Lung (tissue), 11 donors: ENCODE measurements at regions not wholly inside any gene's neighbourhood (a gene's known extent, or its start where the extent isn't known, plus 50 kb on each side); places are given as distances from the start of the nearest gene placed in this dataset.

Experiments
- ATAC-seq: fragments of 200-7000 bp; cut with Tn5 transposase; one replicate; pipeline ENCODE4 v1.9.1; 2020; ENCODE audit warnings: moderate number of reproducible peaks; ENCODE audit not compliant: insufficient read depth, low FRiP score
- DNase-seq, 3 donors: peaks; one replicate each; pipeline ENCODE4 v3.0.0-alpha.2; 2013 to 2017
- H3K27ac ChIP-seq, 2 donors: one replicate each; pipeline ENCODE4 v1.5.1; 2013; ENCODE audit warnings: mild to moderate bottlenecking in 2 of 2, moderate library complexity in 2 of 2, control low read depth in 1 of 2, inconsistent platforms in 1 of 2, low read depth in 1 of 2, low read length in 1 of 2
- H3K27me3 ChIP-seq, 3 donors: one replicate each; pipeline ENCODE4 v1.5.1; 2013; ENCODE audit warnings: low read length in 2 of 3; ENCODE audit not compliant: control insufficient read depth in 3 of 3, insufficient read depth in 3 of 3
- H3K36me3 ChIP-seq, 4 donors: one replicate each; pipeline ENCODE4 v1.5.1; 2013; ENCODE audit warnings: low read length in 4 of 4, mild to moderate bottlenecking in 1 of 4, moderate library complexity in 1 of 4; ENCODE audit not compliant: control insufficient read depth in 4 of 4, insufficient read depth in 4 of 4
- H3K4me1 ChIP-seq, 5 donors: one replicate each; pipeline ENCODE4 v1.5.1; 2013; ENCODE audit warnings: low read length in 5 of 5, mild to moderate bottlenecking in 2 of 5, moderate library complexity in 1 of 5; ENCODE audit not compliant: control insufficient read depth in 5 of 5, insufficient read depth in 5 of 5
- H3K4me3 ChIP-seq: one replicate; pipeline ENCODE4 v1.5.1; 2013; ENCODE audit warnings: mild to moderate bottlenecking, control low read depth, moderate library complexity
- H3K9ac ChIP-seq, 2 donors: one replicate each; pipeline ENCODE4 v1.5.1; 2013; ENCODE audit warnings: low read length in 2 of 2, control low read depth in 1 of 2; ENCODE audit not compliant: insufficient read depth in 1 of 2
- H3K9me3 ChIP-seq, 4 donors: one replicate each; pipeline ENCODE4 v1.5.1; 2013; ENCODE audit warnings: low read length in 3 of 4, mild to moderate bottlenecking in 1 of 4, moderate library complexity in 1 of 4; ENCODE audit not compliant: control insufficient read depth in 4 of 4, insufficient read depth in 3 of 4
- CTCF ChIP-seq: IDR thresholded peaks from 2 replicates; pipeline ENCODE4 v1.5.1; 2012; ENCODE audit warnings: mild to moderate bottlenecking; ENCODE audit errors: control extremely low read depth, extremely low read depth
- WGBS, 2 donors: extraction: QIAGEN DNeasy Blood & Tissue Kit; methylation state at CpG; one replicate each; pipeline ENCODE4 v1.1.7; 2013; 5-methylcytosine and 5-hydroxymethylcytosine counted together
- donor health status: control.
- donor health status: control.
- donor health status: Bipolar disorder and iron deficiency.
- donor health status: healthy.
- donor health status: DM: yes; HTN: yes; CAD: no.

GRCh38 chr17:71655542-71655941 lies 465.3 kb upstream of the SOX9 start:
- H3K27ac ChIP-seq: no peak overlapping the region
- no peak for ATAC-seq
- no peaks in the 10 kb centered on the region for H3K4me1 ChIP-seq
- H3K9ac ChIP-seq: no peak overlapping the region
- DNase-seq: no peak
- no peak overlapping the region for H3K4me3 ChIP-seq
- no peaks in the 10 kb centered on the region for H3K36me3 ChIP-seq
- no peak for TF ChIP-seq CTCF
- H3K27me3 ChIP-seq: no peaks in the 10 kb centered on the region
- H3K9me3 ChIP-seq: no peaks in the 10 kb centered on the region

DNA sequence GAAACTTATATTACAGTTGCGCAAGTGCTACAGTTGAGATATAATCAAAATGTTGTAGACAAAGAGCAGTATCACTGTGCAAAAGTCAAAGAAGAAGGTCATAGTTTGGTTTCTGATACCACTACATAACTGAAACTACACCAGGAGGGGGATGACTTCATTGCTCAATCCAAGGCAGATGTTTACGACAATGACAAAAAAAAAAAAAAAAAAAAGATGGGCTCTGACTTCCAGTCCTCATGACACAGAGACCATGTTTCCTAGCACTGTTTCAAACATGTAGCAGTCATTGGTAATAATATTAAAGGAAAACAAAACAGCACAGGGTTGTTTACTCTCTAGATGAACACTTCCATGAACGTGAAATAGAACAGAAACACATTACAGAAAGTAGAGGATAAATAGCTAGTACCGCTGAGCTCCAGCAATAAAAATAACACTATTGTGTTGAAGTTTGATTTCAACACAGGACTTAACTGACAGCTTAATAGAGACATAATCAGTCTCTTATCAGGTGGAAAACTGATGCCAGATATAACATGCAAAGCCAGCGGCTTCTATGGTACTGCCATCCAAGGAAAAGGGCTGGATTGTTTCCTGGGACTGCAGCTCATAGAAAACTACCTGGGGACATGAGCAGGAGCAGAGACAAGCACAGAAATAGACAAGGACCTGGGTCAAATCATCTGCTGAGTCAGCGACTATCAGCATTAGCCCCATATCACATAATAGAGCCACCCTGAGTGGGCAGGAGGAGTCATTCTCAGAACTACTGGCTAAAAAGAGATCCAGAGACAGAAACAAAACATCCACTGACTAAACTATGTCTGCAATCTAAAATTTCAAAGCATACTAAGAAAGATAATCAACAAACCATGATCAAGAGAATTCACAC lies 463.6 kb upstream of the SOX9 start:
- Histone ChIP-seq H3K36me3 (no peaks in the 10 kb centered on the region), H3K4me3 (no peak overlapping the region), H3K27ac (no peak overlapping the region), H3K9me3 (no peaks in the 10 kb centered on the region), H3K9ac (no peak overlapping the region), H3K27me3 (no peaks in the 10 kb centered on the region), H3K4me1 (no peaks in the 10 kb centered on the region)
- ATAC-seq (no peak), DNase-seq (no peak)
- WGBS, 2 donors: 86 to 91% methylated on average over 6 of the region's 6 CpGs
- TF ChIP-seq CTCF: no peak

GRCh38 chr17:71658996-71659395 lies 461.8 kb upstream of the SOX9 start:
- no peak overlapping the region for H3K4me3 ChIP-seq
- H3K27ac ChIP-seq: no peak overlapping the region
- no peak for ATAC-seq
- no peak for DNase-seq
- no peaks in the 10 kb centered on the region for H3K9me3 ChIP-seq
- no peak overlapping the region for H3K9ac ChIP-seq
- 88 to 89% methylated on average over 9 of the region's 9 CpGs for WGBS, 2 donors
- no peaks in the 10 kb centered on the region for H3K27me3 ChIP-seq
- H3K36me3 ChIP-seq: no peaks in the 10 kb centered on the region
- no peak for TF ChIP-seq CTCF
- H3K4me1 ChIP-seq: no peaks in the 10 kb centered on the region

- no peaks in the 10 kb centered on the region for H3K4me1 ChIP-seq
- ATAC-seq: no peak
- no peak overlapping the region for H3K4me3 ChIP-seq
- no peak for DNase-seq
- no peaks in the 10 kb centered on the region for H3K36me3 ChIP-seq
- no peak overlapping the region for H3K27ac ChIP-seq
- no peak overlapping the region for H3K9ac ChIP-seq
- peaks cover 0 to 2% (median 0%) of the 10 kb centered on the region in 4 donors for H3K9me3 ChIP-seq
- no peak for TF ChIP-seq CTCF
- H3K27me3 ChIP-seq: no peaks in the 10 kb centered on the region
Observed at GRCh38 chr17:71664861-71665260, 456.0 kb upstream of the SOX9 start.
